Mesenchymal stem cell (in vitro differentiated cells and primary cell): ENCODE measurements at regions not wholly inside any gene's neighbourhood (a gene's known extent, or its start where the extent isn't known, plus 50 kb on each side); places are given as distances from the start of the nearest gene placed in this dataset.
"Not testable (repeated sequence)": the region's sequence is repeated elsewhere in the genome, so short reads cannot be mapped to it uniquely, and the experiment has no call there.

ENCODE experiments used
- DNase-seq: peaks from one replicate; pipeline ENCODE4 v3.0.0-alpha.2; 2013
- H2AFZ ChIP-seq: one replicate; pipeline ENCODE4 v1.6.1; 2013; ENCODE audit warnings: low read depth, mild to moderate bottlenecking, control low read depth, inconsistent platforms, low read length, moderate library complexity
- H2AK5ac ChIP-seq: 2 replicates; pipeline ENCODE4 v1.6.1; 2013; ENCODE audit warnings: low read length, moderate library complexity, mild to moderate bottlenecking, inconsistent platforms; ENCODE audit not compliant: severe bottlenecking
- H2BK120ac ChIP-seq: one replicate; pipeline ENCODE4 v1.6.1; 2013; ENCODE audit warnings: low read depth, mild to moderate bottlenecking, inconsistent platforms, low read length, moderate library complexity
- H2BK12ac ChIP-seq, 2 experiments: one replicate each; pipeline ENCODE4 v1.6.1; 2013; ENCODE audit warnings: inconsistent platforms in 2 of 2, low read length in 2 of 2, mild to moderate bottlenecking in 2 of 2, moderate library complexity in 2 of 2, control low read depth in 1 of 2
- H2BK15ac ChIP-seq: one replicate; pipeline ENCODE4 v1.6.1; 2013; ENCODE audit warnings: mild to moderate bottlenecking, low read depth, inconsistent platforms; ENCODE audit not compliant: poor library complexity, severe bottlenecking
- H2BK5ac ChIP-seq: 2 replicates; pipeline ENCODE4 v1.6.1; 2013; ENCODE audit warnings: low read depth, mild to moderate bottlenecking, low read length, control low read depth, inconsistent platforms; ENCODE audit not compliant: poor library complexity, severe bottlenecking
- H3K14ac ChIP-seq, 2 experiments: one replicate each; pipeline ENCODE4 v1.6.1; 2013; ENCODE audit warnings: inconsistent platforms in 2 of 2, low read length in 2 of 2, control low read depth in 1 of 2, mild to moderate bottlenecking in 1 of 2, moderate library complexity in 1 of 2
- H3K18ac ChIP-seq, 2 experiments: one replicate each; pipeline ENCODE4 v1.6.1; 2013; ENCODE audit warnings: inconsistent platforms in 2 of 2, low read length in 2 of 2, control low read depth in 1 of 2, low read depth in 1 of 2, mild to moderate bottlenecking in 1 of 2
- H3K23ac ChIP-seq, 2 experiments: one replicate each; pipeline ENCODE4 v1.6.1; 2013; ENCODE audit warnings: inconsistent platforms in 2 of 2, low read length in 2 of 2, mild to moderate bottlenecking in 2 of 2, moderate library complexity in 2 of 2, control low read depth in 1 of 2
- H3K27ac ChIP-seq: 2 replicates; pipeline ENCODE4 v1.5.1; 2013; ENCODE audit warnings: mild to moderate bottlenecking, moderate library complexity, low read length, control low read depth, inconsistent platforms; ENCODE audit not compliant: poor library complexity, severe bottlenecking
- H3K27me3 ChIP-seq, 2 experiments: 2 replicates each; pipeline versions ENCODE4 v1.6.1 to v1.7.0; 2013; ENCODE audit warnings: low read length in 2 of 2, mild to moderate bottlenecking in 2 of 2, moderate library complexity in 2 of 2, control low read depth in 1 of 2, inconsistent platforms in 1 of 2; ENCODE audit not compliant: control insufficient read depth in 1 of 2, insufficient read depth in 1 of 2
- H3K36me3 ChIP-seq, 2 experiments: 2 replicates each; pipeline versions ENCODE4 v1.6.1 to v1.7.0; 2013; ENCODE audit warnings: low read length in 2 of 2, control low read depth in 1 of 2, inconsistent platforms in 1 of 2, low read depth in 1 of 2, mild to moderate bottlenecking in 1 of 2; ENCODE audit not compliant: insufficient read depth in 2 of 2, control insufficient read depth in 1 of 2
- H3K4ac ChIP-seq, 2 experiments: one replicate each; pipeline ENCODE4 v1.6.1; 2013; ENCODE audit warnings: inconsistent platforms in 2 of 2, low read length in 2 of 2, mild to moderate bottlenecking in 2 of 2, moderate library complexity in 2 of 2, control low read depth in 1 of 2, low read depth in 1 of 2
- H3K4me1 ChIP-seq: 2 replicates; pipeline ENCODE4 v1.6.1; 2013; ENCODE audit warnings: low read depth, low read length, control low read depth; ENCODE audit not compliant: control insufficient read depth, insufficient read depth
- H3K4me2 ChIP-seq: 2 replicates; pipeline ENCODE4 v1.6.1; 2013; ENCODE audit warnings: low read length, mild to moderate bottlenecking, inconsistent platforms; ENCODE audit not compliant: poor library complexity, severe bottlenecking
- H3K4me3 ChIP-seq, 2 experiments: 2 replicates each; pipeline versions ENCODE4 v1.5.1 to v1.7.0; 2013; ENCODE audit warnings: low read length in 2 of 2, mild to moderate bottlenecking in 2 of 2, control low read depth in 1 of 2, low read depth in 1 of 2; ENCODE audit not compliant: insufficient read depth in 1 of 2
- H3K79me1 ChIP-seq: replicated peaks from 2 replicates; pipeline ENCODE4 v1.6.1; 2013; ENCODE audit warnings: mild to moderate bottlenecking, control low read depth, low read length, inconsistent platforms; ENCODE audit not compliant: poor library complexity, severe bottlenecking
- H3K9ac ChIP-seq: 2 replicates; pipeline ENCODE4 v1.7.0; 2013; ENCODE audit warnings: mild to moderate bottlenecking, low read length, moderate library complexity
- H3K9me3 ChIP-seq: 2 replicates; pipeline ENCODE4 v1.7.0; 2013; ENCODE audit warnings: mild to moderate bottlenecking, low read length; ENCODE audit not compliant: control insufficient read depth
- H4K8ac ChIP-seq: one replicate; pipeline ENCODE4 v1.6.1; 2013; ENCODE audit warnings: inconsistent platforms, mild to moderate bottlenecking, low read length, moderate library complexity
- H4K91ac ChIP-seq: one replicate; pipeline ENCODE4 v1.6.1; 2013; ENCODE audit warnings: mild to moderate bottlenecking, low read length, inconsistent platforms
- WGBS: methylation state at CpG from one replicate; pipeline ENCODE4 v1.1.7; 2013; ENCODE audit warnings: mixed read lengths; 5-methylcytosine and 5-hydroxymethylcytosine counted together

GRCh38 chr15:24426286-24427054 lies 249.1 kb upstream of the NPAP1 start:
- H2AFZ ChIP-seq, H3K4me3 ChIP-seq, H2BK12ac ChIP-seq, H4K91ac ChIP-seq, H3K18ac ChIP-seq, H2BK15ac ChIP-seq, H2BK120ac ChIP-seq, H3K14ac ChIP-seq, H3K36me3 ChIP-seq, H3K79me1 ChIP-seq, H3K4ac ChIP-seq, H2AK5ac ChIP-seq, H3K4me2 ChIP-seq, H3K4me1 ChIP-seq, H3K27ac ChIP-seq, H3K23ac ChIP-seq, H3K9me3 ChIP-seq, H3K9ac ChIP-seq, H3K27me3 ChIP-seq, H2BK5ac ChIP-seq, H4K8ac ChIP-seq, DNase-seq: not testable (repeated sequence)
- 65% methylated on average over 19 of the region's 20 CpGs for WGBS

GRCh38 chr15:24427055-24427400 lies 248.5 kb upstream of the NPAP1 start:
- H3K4me2 ChIP-seq, H2AFZ ChIP-seq, H2AK5ac ChIP-seq, H2BK5ac ChIP-seq, H3K4me1 ChIP-seq, H2BK120ac ChIP-seq, H2BK15ac ChIP-seq, H3K9me3 ChIP-seq, H3K23ac ChIP-seq, H3K4me3 ChIP-seq, H3K79me1 ChIP-seq, H3K14ac ChIP-seq, H3K36me3 ChIP-seq, H2BK12ac ChIP-seq, H3K27me3 ChIP-seq, H3K4ac ChIP-seq, H3K18ac ChIP-seq, DNase-seq, H3K9ac ChIP-seq, H4K91ac ChIP-seq, H4K8ac ChIP-seq, H3K27ac ChIP-seq: not testable (repeated sequence)
- 63% methylated on average over 19 of the region's 26 CpGs for WGBS

DNA sequence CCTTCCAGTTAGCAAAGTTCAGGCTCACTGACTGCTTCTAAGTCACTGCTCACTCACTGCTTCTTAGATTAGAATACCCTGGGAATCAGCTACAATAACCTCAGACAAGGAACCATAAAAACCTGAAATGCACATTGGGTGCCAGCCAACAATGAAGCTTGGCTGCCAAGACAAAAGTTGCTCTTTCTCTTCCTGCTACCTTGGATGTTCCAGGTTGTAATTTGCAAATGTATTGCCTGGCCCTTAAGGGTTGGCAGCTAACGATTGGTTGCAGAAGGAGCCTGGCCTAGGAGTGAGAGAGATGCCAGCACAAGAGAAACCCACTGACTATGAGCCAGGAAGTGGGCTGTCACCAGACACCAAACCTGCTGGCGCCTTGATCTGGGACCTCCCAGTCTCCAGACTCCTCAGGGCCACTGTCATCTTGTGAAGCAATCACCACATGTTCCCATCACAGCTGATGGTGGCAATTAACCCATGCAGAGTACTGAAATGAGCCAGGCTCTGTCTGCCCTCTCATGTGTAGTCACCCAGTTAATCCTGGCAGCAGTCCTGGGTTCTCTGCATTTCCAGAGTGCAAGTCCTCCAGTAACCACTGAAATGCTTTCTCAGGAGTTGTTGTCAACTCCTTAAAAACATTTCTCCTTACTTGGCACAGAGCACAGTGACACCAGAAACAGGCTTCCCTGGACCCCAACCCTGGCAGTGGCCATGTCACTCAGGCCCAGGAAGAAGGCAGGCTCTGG lies 240.3 kb upstream of the NPAP1 start:
- H3K36me3 ChIP-seq, H3K79me1 ChIP-seq, H4K91ac ChIP-seq, H4K8ac ChIP-seq, H2BK5ac ChIP-seq, H3K18ac ChIP-seq, H3K4me2 ChIP-seq, H2BK12ac ChIP-seq, H3K4me3 ChIP-seq, H3K27me3 ChIP-seq, H2AK5ac ChIP-seq, DNase-seq, H2BK15ac ChIP-seq, H3K27ac ChIP-seq, H2BK120ac ChIP-seq, H2AFZ ChIP-seq, H3K4me1 ChIP-seq, H3K4ac ChIP-seq, H3K9me3 ChIP-seq, H3K14ac ChIP-seq, H3K9ac ChIP-seq, H3K23ac ChIP-seq: not testable (repeated sequence)
- 37% methylated on average over 2 of the region's 2 CpGs for WGBS

DNA sequence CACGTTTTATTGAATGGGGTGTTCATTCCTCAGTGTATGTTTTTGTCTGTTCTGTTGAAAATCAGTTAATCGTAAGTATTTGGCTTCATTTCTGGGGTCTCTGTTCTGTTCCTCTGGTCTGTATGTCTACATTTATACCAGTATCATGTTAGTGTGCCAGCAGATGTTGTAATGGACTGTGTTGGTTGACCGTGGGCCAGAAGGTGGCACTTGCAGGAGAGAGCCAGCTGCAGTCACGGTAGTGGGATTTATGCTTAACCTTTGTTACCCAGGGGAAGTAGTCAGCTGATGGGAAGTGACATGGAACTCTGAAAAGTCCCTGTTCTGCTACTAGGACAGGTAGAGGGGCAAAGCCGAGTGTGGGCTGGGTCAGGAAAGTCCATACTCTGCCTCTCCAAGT lies 238.3 kb upstream of the NPAP1 start:
- not testable (repeated sequence) for H4K8ac ChIP-seq, H2AK5ac ChIP-seq, H3K27ac ChIP-seq, H4K91ac ChIP-seq, DNase-seq, H2AFZ ChIP-seq, H2BK12ac ChIP-seq, H2BK5ac ChIP-seq, H3K4me1 ChIP-seq, H2BK15ac ChIP-seq, H3K9me3 ChIP-seq, H3K27me3 ChIP-seq, H3K4ac ChIP-seq, H3K79me1 ChIP-seq, H3K23ac ChIP-seq, H3K18ac ChIP-seq, H3K9ac ChIP-seq, H3K36me3 ChIP-seq, H3K4me2 ChIP-seq, H2BK120ac ChIP-seq, H3K4me3 ChIP-seq, H3K14ac ChIP-seq
- 57% methylated on average over 3 of the region's 5 CpGs for WGBS
